PC-9 (cell line): ENCODE measurements at regions not wholly inside any gene's neighbourhood (a gene's known extent, or its start where the extent isn't known, plus 50 kb on each side); places are given as distances from the start of the nearest gene placed in this dataset.

ENCODE experiments used
- BruUV-seq: library from RNA; stranded (reverse); fragments of 400-500 nt; replicated peaks from 2 replicates; lab custom pipeline; 2021; lab: Mats Ljungman, UMichigan
- CTCF ChIA-PET: fragments of 300-600 bp; sonication (Branson Sonifier 250); formaldehyde crosslinking; loops from one replicate; lab custom pipeline; 2022; ENCODE audit warnings: antibody characterized with exemption; lab: Charles Lee
- POLR2A ChIA-PET: fragments of 300-600 bp; sonication (Branson Sonifier 250); formaldehyde crosslinking; loops from one replicate; lab custom pipeline; 2022; ENCODE audit warnings: antibody characterized with exemption; ENCODE audit not compliant: unreplicated experiment; lab: Charles Lee
- DNase-seq, 2 experiments: peaks; one replicate each; pipeline versions ENCODE4 v3.0.0 to v3.0.0-alpha.2; 2015 to 2022; ENCODE audit warnings: mixed read lengths in 1 of 2
- H2AFZ ChIP-seq: fragments of 200-600 bp; sonication (generic); 2 replicates; pipeline ENCODE4 v1.8.1; 2017; ENCODE audit warnings: antibody characterized with exemption
- H3F3A ChIP-seq: fragments of 200-600 bp; sonication (generic); 2 replicates; pipeline ENCODE4 v1.8.1; 2017; ENCODE audit warnings: antibody characterized with exemption, mild to moderate bottlenecking, low read depth; ENCODE audit not compliant: insufficient read depth
- H3K27ac ChIP-seq: fragments of 200-600 bp; sonication (generic); 2 replicates; pipeline ENCODE4 v1.6.1; 2016; ENCODE audit warnings: mixed run types
- H3K27me3 ChIP-seq: fragments of 200-600 bp; sonication (generic); 2 replicates; pipeline ENCODE4 v1.6.1; 2016; ENCODE audit warnings: low read depth, mixed run types; ENCODE audit not compliant: insufficient read depth
- H3K36me3 ChIP-seq: fragments of 200-600 bp; sonication (generic); 2 replicates; pipeline ENCODE4 v1.6.1; 2016; ENCODE audit warnings: low read depth, mixed run types
- H3K4me1 ChIP-seq: fragments of 200-600 bp; sonication (generic); replicated peaks from 2 replicates; pipeline ENCODE4 v1.6.1; 2016; ENCODE audit warnings: mixed run types; ENCODE audit not compliant: insufficient read depth
- H3K4me2 ChIP-seq: fragments of 200-600 bp; sonication (generic); 2 replicates; pipeline ENCODE4 v1.6.1; 2017; ENCODE audit warnings: mixed run types
- H3K4me3 ChIP-seq: fragments of 200-600 bp; sonication (generic); 2 replicates; pipeline ENCODE4 v1.6.1; 2016; ENCODE audit warnings: mixed run types
- H3K79me2 ChIP-seq: fragments of 200-600 bp; sonication (generic); 2 replicates; pipeline ENCODE4 v1.6.1; 2017; ENCODE audit warnings: low read depth, mixed run types
- H3K9me2 ChIP-seq: fragments of 200-600 bp; sonication (generic); 2 replicates; pipeline ENCODE4 v1.8.1; 2017; ENCODE audit warnings: mild to moderate bottlenecking; ENCODE audit not compliant: insufficient read depth
- H3K9me3 ChIP-seq: fragments of 200-600 bp; sonication (generic); 2 replicates; pipeline ENCODE4 v1.8.1; 2016; ENCODE audit warnings: low read depth; ENCODE audit not compliant: insufficient read depth
- H4K20me1 ChIP-seq: fragments of 200-600 bp; sonication (generic); 2 replicates; pipeline ENCODE4 v1.8.1; 2017; ENCODE audit not compliant: insufficient read depth
- EZH2 ChIP-seq: fragments of 200-600 bp; sonication (generic); IDR thresholded peaks from 2 replicates; pipeline ENCODE4 v1.8.0; 2017; ENCODE audit warnings: antibody characterized with exemption, low read depth
- intact Hi-C: fragments of 100-400 bp; cut with micrococcal nuclease; formaldehyde crosslinking; loops from one replicate; pipeline ENCODE4 v1.10.0; 2022; ENCODE audit not compliant: unreplicated experiment
- TF ChIP-seq, protein P1 (sequence below): fragments of 200-600 bp; sonication (generic); conservative IDR thresholded peaks from 2 replicates; pipeline ENCODE4 v1.6.1; 2017; ENCODE audit warnings: mixed run types, antibody characterized with exemption, mild to moderate bottlenecking, moderate library complexity

GRCh38 chr3:87996882-87997281 lies 61.9 kb downstream of the CGGBP1 start:
- Histone ChIP-seq H3K27me3 (no peaks in the 10 kb centered on the region), H3K9me2 (no peaks in the 10 kb centered on the region), H3K4me2 (no peak overlapping the region), H3K79me2 (no peaks in the 10 kb centered on the region), H3K9me3 (no peaks in the 10 kb centered on the region), H2AFZ (no peak overlapping the region; the same call in 1 of the 2 replicates), H3F3A (no peaks in the 10 kb centered on the region), H4K20me1 (no peaks in the 10 kb centered on the region), H3K36me3 (no peaks in the 10 kb centered on the region), H3K4me3 (no peak overlapping the region), H3K27ac (no peak overlapping the region), H3K4me1 (no peaks in the 10 kb centered on the region)
- no TSS peak for BruUV-seq
- CTCF ChIA-PET = no interaction called here
- DNase-seq = no peak
- intact Hi-C loops = no loop called here
- POLR2A ChIA-PET = no interaction called here
- TF ChIP-seq, protein P1, sequence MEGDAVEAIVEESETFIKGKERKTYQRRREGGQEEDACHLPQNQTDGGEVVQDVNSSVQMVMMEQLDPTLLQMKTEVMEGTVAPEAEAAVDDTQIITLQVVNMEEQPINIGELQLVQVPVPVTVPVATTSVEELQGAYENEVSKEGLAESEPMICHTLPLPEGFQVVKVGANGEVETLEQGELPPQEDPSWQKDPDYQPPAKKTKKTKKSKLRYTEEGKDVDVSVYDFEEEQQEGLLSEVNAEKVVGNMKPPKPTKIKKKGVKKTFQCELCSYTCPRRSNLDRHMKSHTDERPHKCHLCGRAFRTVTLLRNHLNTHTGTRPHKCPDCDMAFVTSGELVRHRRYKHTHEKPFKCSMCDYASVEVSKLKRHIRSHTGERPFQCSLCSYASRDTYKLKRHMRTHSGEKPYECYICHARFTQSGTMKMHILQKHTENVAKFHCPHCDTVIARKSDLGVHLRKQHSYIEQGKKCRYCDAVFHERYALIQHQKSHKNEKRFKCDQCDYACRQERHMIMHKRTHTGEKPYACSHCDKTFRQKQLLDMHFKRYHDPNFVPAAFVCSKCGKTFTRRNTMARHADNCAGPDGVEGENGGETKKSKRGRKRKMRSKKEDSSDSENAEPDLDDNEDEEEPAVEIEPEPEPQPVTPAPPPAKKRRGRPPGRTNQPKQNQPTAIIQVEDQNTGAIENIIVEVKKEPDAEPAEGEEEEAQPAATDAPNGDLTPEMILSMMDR = no peak

DNA sequence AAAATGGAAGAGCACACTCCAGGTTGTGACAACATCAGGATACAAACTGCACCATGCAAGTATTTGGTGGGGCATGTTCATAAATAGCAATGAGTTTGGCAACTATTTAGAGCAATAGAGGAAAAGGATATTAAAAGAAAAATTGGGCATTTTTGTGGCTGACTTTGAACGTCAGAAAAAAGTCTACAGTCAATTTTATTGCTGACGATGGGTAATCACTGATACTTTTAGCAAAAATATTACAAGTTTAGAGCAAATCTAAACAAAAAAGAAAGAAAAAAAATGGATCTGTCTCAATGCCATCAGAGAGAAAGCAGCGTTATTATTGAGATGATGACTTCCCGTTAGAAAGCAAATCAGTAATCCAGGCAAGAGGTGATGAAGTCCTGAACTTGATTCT lies 65.2 kb downstream of the CGGBP1 start:
- ChIA-PET CTCF (no interaction called here), POLR2A (no interaction called here)
- no peaks in the 10 kb centered on the region for H3K9me2 ChIP-seq
- intact Hi-C loops = no loop called here
- H3K9me3 ChIP-seq = no peaks in the 10 kb centered on the region
- no TSS peak for BruUV-seq
- no peak overlapping the region for H3K4me3 ChIP-seq
- H3K4me2 ChIP-seq = no peak overlapping the region
- H3K27ac ChIP-seq = no peak overlapping the region
- no peaks in the 10 kb centered on the region for H4K20me1 ChIP-seq
- H3K36me3 ChIP-seq = no peaks in the 10 kb centered on the region
- TF ChIP-seq, protein P1 = no peak
- TF ChIP-seq EZH2 = no peak
- no peaks in the 10 kb centered on the region for H3F3A ChIP-seq
- H2AFZ ChIP-seq = no peak overlapping the region
- H3K79me2 ChIP-seq = no peaks in the 10 kb centered on the region
- no peak for DNase-seq
- no peaks in the 10 kb centered on the region for H3K27me3 ChIP-seq
- H3K4me1 ChIP-seq = no peaks in the 10 kb centered on the region

GRCh38 chr3:87987952-87988351 lies 70.9 kb downstream of the CGGBP1 start:
- no peaks in the 10 kb centered on the region for H3K4me1 ChIP-seq
- no peak for TF ChIP-seq EZH2
- TF ChIP-seq, protein P1 = no peak
- ChIA-PET POLR2A (no interaction called here), CTCF (no interaction called here)
- no peaks in the 10 kb centered on the region for H4K20me1 ChIP-seq
- no peaks in the 10 kb centered on the region for H3F3A ChIP-seq
- no peak overlapping the region for H3K27ac ChIP-seq
- H3K9me3 ChIP-seq = no peaks in the 10 kb centered on the region
- no TSS peak for BruUV-seq
- no peaks in the 10 kb centered on the region for H3K79me2 ChIP-seq
- no peak overlapping the region for H3K4me3 ChIP-seq
- no peak overlapping the region for H2AFZ ChIP-seq
- DNase-seq = no peak
- H3K36me3 ChIP-seq = no peaks in the 10 kb centered on the region
- no peaks in the 10 kb centered on the region for H3K9me2 ChIP-seq
- H3K27me3 ChIP-seq = no peaks in the 10 kb centered on the region
- H3K4me2 ChIP-seq = no peak overlapping the region
- intact Hi-C loops = no loop called here
